ENCODE measurements at regions not wholly inside any gene's neighbourhood (a gene's known extent, or its start where the extent isn't known, plus 50 kb on each side); places are given as distances from the start of the nearest gene placed in this dataset.

DNA sequence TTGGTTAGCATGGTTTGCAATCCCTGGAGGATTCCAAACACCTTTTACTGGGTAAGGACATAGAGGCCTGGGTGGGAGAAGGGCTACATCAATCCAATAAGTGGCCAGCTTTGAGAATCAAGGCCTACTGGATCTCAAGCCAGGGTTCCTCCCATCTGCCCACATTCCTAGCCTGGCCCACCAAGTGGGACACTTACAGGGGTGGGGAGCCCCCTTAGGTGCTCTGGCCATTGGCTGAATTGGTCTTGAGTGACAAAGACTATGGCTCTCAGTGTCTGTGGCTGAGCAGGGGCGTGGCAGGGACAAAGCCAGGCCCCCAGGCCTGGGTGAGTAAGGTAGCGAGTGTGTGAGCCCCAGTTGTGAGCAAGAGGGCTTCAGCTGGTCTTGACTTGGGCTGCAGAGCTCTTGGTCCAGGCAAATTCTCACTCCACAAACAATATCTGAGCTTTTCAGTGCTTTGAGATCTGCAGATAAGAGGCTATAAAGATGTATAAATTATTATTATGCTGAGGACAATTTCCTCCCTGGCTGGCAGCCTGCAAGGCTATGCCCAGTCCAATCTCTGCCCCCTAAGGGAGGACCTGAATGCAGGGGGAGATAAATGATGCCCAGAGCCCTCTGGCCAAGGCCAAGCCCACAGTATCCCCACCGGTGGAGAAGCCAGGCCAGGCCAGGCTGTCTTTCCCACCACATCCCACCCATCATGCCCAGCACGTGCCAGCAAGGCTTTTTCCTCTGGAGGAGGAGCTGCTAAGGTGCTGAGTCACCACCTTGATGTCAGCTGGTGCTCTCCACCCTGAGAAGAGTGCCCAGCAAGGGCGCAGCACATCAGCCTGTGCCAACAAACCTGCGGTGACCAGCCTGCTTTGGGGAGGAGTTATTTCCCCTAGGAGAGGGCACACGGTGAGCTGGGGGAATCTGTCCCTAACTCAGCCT, 80.7 kb upstream of the DUSP5 start:
- TF ChIP-seq, protein P1, sequence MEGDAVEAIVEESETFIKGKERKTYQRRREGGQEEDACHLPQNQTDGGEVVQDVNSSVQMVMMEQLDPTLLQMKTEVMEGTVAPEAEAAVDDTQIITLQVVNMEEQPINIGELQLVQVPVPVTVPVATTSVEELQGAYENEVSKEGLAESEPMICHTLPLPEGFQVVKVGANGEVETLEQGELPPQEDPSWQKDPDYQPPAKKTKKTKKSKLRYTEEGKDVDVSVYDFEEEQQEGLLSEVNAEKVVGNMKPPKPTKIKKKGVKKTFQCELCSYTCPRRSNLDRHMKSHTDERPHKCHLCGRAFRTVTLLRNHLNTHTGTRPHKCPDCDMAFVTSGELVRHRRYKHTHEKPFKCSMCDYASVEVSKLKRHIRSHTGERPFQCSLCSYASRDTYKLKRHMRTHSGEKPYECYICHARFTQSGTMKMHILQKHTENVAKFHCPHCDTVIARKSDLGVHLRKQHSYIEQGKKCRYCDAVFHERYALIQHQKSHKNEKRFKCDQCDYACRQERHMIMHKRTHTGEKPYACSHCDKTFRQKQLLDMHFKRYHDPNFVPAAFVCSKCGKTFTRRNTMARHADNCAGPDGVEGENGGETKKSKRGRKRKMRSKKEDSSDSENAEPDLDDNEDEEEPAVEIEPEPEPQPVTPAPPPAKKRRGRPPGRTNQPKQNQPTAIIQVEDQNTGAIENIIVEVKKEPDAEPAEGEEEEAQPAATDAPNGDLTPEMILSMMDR (IDR thresholded peaks at IDR 0.05): no peak
- no peak for TF ChIP-seq POLR2A (IDR thresholded peaks at IDR 0.05)
